Fibroblast of peridontal ligament (primary cell): ENCODE measurements at regions not wholly inside any gene's neighbourhood (a gene's known extent, or its start where the extent isn't known, plus 50 kb on each side); places are given as distances from the start of the nearest gene placed in this dataset.

Source experiments
- DNase-seq: peaks from one replicate; pipeline ENCODE4 v3.0.0-alpha.2; 2010; ENCODE audit errors: extremely low read depth

GRCh38 chr10:91335147-91335546 lies 75.0 kb upstream of the HECTD2 start:
- DNase-seq: no peak

- no peak for DNase-seq
Observed at GRCh38 chr10:91339729-91340128, 70.4 kb upstream of the HECTD2 start.

- peak; percentile 91 for DNase-seq
Observed at GRCh38 chr10:91340613-91341362, 69.4 kb upstream of the HECTD2 start.

- no peak for DNase-seq
Observed at GRCh38 chr10:91341686-91342085, 68.5 kb upstream of the HECTD2 start.

GRCh38 chr10:91343010-91343409 lies 67.1 kb upstream of the HECTD2 start:
- no peak for DNase-seq

GRCh38 chr10:91344117-91344856 lies 65.9 kb upstream of the HECTD2 start:
- no peak for DNase-seq

GRCh38 chr10:91345716-91346115 lies 64.4 kb upstream of the HECTD2 start:
- DNase-seq: peak; percentile 36

GRCh38 chr10:91347529-91347928 lies 62.6 kb upstream of the HECTD2 start:
- no peak for DNase-seq

GRCh38 chr10:91349381-91349780 lies 60.8 kb upstream of the HECTD2 start:
- peak; percentile 95 for DNase-seq

- DNase-seq: peak; percentile 31
Observed at GRCh38 chr10:91350651-91351081, 59.5 kb upstream of the HECTD2 start.

GRCh38 chr10:91352760-91353159 lies 57.4 kb upstream of the HECTD2 start:
- no peak for DNase-seq

- peak; percentile 2 for DNase-seq
Observed at GRCh38 chr10:91354166-91355075, 55.7 kb upstream of the HECTD2 start.

GRCh38 chr10:91355998-91356397 lies 54.1 kb upstream of the HECTD2 start:
- DNase-seq: no peak

- no peak for DNase-seq
Observed at GRCh38 chr10:91357497-91357896, 52.6 kb upstream of the HECTD2 start.
